ENCODE measurements at regions not wholly inside any gene's neighbourhood (a gene's known extent, or its start where the extent isn't known, plus 50 kb on each side); places are given as distances from the start of the nearest gene placed in this dataset.
A peak's percentile ranks its signal among the peaks of the same experiment; 100 is the strongest.

DNA sequence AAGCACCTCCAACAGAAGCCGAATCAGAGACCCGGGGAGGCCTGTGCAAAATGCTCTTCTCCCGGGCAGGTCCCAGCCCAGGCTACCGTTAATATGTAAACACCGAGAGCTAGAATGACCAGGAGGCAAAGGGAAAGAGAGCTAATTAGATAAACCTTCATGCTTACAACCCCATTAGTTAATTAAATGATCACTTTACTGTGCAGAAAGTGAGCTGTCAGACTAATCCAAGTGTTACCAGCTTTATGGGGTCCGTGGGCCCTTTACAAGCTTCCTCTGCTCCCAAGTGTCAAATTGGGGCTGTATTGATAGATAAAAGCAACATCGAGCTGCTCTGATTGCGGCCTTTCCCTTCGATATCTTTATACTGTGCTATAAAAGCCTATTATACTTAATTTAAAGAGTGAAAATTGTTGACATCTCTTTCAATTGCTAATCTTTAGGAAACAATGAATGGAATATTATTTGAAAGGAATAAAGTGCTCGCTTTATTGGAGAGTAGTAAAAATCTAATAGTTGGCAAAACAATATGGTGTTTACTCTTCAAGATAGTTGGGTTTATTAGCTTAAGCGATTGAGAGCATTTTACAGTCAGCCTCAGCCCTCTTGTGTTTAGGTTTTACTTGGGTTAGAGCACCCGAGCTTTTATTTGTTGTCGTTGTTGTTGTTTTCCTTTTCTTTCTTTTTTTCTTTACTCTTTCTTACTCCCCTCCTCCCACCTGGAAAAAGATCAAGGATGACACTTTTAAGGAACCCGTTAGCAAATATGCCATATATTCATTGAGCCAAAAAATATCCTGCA, 189.3 kb upstream of the GPR12 start:
- no peak for DNase-seq
- no peak for TF ChIP-seq GATA1 (IDR thresholded peaks at IDR 0.05; ENCODE audit: low read depth, low read length)
- TF ChIP-seq POLR2A (IDR thresholded peaks at IDR 0.05; ENCODE audit: low read length), result no peak

DNA sequence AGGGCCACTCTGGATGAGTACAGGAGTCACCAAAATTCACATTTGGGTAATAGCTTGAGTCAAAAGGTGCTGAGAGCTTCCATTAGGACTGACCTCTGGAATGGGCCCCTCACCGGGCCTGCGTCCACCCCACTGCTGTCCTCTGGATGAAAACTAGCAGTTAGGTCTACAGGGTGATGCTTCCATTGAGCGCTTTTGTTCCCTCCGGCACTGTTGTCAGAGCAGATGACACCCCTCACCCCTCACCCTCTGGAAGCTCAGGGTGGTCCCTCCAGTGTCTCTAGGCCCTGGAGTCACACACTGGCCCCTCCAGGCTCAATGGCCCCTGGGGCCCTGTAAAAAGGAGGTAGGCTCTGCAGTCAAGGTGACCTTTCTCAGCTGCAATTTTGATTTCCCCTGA, 187.8 kb upstream of the GPR12 start:
- DNase-seq, result no peak
- no peak for TF ChIP-seq GATA1 (IDR thresholded peaks at IDR 0.05; ENCODE audit: low read depth, low read length)
- no peak for TF ChIP-seq POLR2A (IDR thresholded peaks at IDR 0.05; ENCODE audit: low read length)

DNA sequence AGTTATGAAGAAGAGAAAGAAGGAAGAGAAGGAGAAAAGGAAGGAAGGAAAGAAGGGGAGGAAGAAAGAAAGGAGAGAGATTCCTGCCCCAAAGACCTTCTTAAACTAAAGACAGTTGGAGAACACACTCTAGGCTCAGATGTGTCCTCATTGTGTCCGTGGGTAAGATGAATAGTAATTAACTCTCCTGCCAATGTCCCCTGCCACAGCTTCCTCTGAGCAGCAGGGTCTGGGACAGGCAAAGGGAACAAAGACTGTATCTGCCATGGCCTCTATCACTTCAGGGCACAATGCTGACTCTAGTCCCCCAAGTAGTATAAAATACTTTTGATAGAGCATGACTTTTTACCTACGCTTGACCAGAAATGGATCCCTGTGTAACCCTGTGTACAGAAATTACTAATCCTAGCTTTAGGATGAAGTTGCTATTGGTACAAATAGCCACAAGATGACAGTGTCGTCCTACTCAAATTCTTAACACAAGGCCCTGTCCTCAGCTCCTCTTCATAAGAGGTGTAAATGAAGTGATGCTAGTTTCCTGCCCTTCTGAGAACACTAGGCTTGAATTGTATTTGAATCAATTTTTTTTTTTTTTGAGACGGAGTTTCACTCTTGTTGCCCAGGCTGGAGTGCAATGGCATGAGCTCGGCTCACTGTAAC, 186.2 kb upstream of the GPR12 start:
- TF ChIP-seq POLR2A (IDR thresholded peaks at IDR 0.05; ENCODE audit: low read length), result no peak
- TF ChIP-seq GATA1 (IDR thresholded peaks at IDR 0.05; ENCODE audit: low read depth, low read length), result no peak
- peak; percentile 75 to 84 for DNase-seq

DNA sequence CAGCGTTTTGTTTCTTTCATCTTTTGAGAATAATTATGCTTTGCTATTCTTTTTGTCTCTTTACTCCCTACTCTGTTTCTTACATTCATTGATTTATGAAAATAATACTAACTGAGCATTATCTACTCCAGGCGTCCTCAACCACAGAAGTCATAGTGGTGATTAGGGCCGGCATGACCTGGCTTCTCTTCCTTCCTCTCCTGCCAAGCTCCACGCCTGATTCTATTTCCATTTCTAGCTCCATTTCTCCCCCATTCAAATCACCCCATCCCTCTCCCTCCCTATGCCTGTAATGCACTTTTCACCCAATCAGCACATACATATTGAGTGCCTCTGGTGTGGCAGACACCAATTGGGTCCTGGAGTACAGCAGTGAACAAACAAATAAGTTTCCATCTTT, 183.2 kb upstream of the GPR12 start:
- no peak for TF ChIP-seq GATA1 (IDR thresholded peaks at IDR 0.05; ENCODE audit: low read depth, low read length)
- TF ChIP-seq POLR2A (IDR thresholded peaks at IDR 0.05; ENCODE audit: low read length), result no peak
- no peak for DNase-seq

DNA sequence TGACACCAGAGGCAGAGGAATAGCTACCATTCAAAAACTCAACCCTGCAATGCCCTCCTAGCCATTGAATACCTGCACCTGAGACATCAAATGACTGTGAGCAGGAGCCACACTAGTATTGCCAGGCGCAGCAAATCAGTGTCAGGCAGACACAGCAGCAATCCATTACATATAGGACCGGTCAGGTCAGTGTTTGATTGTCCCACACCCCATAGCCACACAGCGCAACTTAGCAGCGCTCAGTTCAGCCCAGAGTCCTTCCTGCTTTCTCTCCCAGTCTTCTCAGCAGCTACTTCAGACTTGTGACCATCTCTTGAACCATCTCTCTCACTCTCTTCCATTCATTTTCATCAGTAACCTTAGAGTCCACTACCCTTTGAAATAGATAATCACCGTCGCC, 181.6 kb upstream of the GPR12 start:
- no peak for TF ChIP-seq POLR2A (IDR thresholded peaks at IDR 0.05; ENCODE audit: low read length)
- no peak for TF ChIP-seq GATA1 (IDR thresholded peaks at IDR 0.05; ENCODE audit: low read depth, low read length)
- no peak for DNase-seq

DNA sequence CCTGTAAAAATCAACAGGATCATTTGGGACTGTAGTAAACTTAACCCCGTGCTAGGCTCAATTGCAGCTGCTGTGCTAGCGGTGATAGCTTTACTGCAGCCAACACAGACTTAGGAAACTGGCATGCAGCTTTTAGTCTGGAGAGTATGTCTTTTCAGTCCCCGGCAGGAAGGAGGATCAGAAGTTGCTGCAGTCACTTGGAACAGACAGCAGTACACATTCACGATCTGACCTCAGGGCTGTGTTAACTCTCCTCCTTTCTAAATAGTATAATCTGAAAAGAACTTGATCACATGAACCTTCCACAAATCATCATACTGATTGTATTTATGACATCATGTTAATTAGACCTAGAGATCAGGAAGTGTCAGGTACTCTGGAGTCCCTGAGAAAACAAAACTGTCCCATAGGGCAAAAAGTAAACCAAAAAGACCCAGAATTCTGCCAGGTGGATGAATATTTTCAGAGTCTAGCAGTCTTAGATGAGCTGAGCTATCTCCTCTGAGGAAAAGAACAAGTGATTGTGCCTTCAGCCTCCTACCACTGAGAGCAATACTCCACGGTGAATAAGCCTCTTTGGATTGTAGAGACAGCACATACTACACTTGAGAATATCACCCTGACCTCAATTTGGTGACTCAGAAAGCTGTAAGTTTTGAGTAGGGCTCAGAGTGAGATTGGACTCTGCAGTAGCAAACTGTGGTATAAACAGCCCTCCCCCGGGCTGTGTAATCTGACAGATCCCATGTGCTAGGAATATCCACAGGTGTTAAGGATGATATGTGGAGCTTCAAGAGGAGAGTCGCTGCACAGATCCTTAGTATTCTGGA, 181.0 kb upstream of the GPR12 start:
- no peak for TF ChIP-seq GATA1 (IDR thresholded peaks at IDR 0.05; ENCODE audit: low read depth, low read length)
- no peak for TF ChIP-seq POLR2A (IDR thresholded peaks at IDR 0.05; ENCODE audit: low read length)
- DNase-seq, result no peak

DNA sequence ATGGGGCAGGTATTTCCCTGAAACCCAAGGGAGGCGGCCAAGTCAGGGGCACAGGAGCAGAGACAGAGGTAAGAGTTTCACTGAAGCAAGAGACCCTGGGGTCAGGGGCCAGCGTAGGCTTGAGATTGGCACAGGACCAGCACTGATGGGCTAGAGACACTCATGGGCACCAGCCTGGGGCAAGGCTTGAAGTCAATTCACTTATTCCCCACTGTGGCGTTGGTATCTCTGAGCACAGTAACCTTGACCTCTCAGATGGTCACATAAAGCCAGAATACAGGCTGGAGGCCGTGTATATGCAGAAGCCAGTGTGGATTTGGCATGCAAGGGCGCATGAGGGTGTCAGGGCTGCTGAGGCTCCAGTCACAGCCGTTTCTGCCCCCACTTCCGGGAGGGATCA, 173.5 kb upstream of the GPR12 start:
- DNase-seq, result no peak
- no peak for TF ChIP-seq POLR2A (IDR thresholded peaks at IDR 0.05; ENCODE audit: low read length)
- no peak for TF ChIP-seq GATA1 (IDR thresholded peaks at IDR 0.05; ENCODE audit: low read depth, low read length)

DNA sequence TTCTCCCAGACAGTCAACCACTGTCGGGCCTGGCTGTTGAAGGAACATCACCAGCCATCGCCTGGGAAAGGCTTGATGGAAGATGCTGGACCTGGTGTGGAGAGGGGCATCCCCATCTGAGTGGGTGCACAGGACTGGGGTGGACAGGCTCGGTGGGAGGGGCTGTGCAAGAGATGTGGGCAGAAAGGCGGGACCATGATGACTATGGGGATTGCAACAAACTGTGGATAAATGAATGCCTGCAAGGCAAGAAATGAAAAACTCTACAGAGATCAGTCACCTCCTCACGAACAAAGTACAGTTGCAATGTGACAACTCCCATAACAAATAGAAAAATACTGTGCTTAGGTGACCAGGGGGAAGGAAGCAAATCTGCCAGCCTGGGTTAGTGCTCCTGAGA, 171.9 kb upstream of the GPR12 start:
- no peak for DNase-seq
- TF ChIP-seq GATA1 (IDR thresholded peaks at IDR 0.05; ENCODE audit: low read depth, low read length), result no peak
- no peak for TF ChIP-seq POLR2A (IDR thresholded peaks at IDR 0.05; ENCODE audit: low read length)

DNA sequence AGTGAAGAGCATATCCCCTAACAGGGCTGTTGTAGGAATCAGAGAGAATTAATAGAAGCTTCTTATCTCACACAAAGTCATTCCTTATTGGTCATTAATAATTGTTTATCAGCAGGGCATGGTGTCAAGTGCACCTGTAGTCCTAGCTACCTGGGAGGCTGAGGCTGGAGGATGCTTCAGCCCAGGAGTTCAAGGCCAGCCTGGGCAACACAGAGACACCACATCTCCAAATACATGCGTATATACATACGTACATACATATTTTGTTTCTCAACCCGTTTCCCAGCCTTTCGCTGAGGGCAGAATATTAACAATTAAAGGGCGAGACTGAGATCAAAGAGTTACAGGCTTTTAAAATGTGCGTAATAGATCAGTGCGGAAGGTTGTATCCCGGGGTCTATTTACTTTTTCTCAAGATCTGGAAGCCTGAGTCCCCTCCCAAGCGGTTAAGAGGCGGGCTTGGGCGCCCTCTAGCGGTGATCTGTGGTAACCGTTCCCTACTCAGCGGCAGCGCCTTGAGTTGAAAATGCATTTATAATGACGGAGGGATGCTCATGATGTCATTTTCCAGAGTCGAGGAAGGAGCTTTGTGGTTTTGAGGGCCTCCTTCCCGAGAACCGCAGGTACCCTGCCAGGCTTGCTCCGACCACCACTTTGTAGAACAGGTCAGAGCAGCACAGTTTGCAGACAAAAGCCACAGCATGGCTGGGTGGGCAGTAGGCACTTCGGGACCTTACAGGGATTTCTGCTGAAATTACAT, 169.6 kb upstream of the GPR12 start:
- peak; percentile 62 to 79 for DNase-seq
- TF ChIP-seq POLR2A (IDR thresholded peaks at IDR 0.05; ENCODE audit: low read length), result no peak
- no peak for TF ChIP-seq GATA1 (IDR thresholded peaks at IDR 0.05; ENCODE audit: low read depth, low read length)

DNA sequence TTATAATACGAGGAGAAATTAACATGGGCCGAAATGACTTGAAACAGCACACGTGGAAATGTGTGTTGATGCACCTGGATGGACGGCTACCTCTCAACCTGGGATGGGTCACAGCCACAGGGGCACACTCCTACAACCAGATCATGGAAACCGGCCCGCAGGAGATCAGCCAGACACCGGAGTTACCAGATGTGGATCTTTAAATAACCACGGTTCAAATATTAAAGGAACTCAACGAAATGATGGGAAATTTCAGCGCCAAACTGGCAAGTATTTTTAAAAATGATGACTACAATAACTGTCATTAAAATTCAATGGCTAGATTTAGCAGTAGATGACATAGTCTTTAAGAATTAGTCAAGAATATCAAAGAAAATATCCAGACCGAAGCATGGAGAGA, 166.9 kb upstream of the GPR12 start:
- TF ChIP-seq POLR2A (IDR thresholded peaks at IDR 0.05; ENCODE audit: low read length), result no peak
- TF ChIP-seq GATA1 (IDR thresholded peaks at IDR 0.05; ENCODE audit: low read depth, low read length), result no peak
- DNase-seq, result no peak

DNA sequence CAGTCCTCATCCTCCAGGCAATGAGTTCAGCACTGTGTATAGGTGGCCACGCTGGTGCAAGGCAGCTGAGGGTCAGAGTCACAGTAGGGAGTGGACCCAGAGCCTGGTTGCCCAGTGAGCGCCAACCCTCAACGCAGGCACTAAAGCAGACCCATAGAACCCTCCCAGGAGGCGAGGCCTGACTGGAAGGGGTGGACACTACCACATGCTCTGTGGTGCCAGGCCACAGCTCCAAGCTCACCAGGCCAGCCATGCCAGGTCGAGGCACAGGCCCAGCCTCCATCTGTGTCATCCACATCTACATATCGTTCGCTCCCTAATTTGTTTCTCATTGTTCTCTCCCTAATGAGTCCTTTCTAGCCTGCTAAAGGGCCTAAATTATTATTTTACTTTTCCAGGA, 165.8 kb upstream of the GPR12 start:
- no peak for DNase-seq

DNA sequence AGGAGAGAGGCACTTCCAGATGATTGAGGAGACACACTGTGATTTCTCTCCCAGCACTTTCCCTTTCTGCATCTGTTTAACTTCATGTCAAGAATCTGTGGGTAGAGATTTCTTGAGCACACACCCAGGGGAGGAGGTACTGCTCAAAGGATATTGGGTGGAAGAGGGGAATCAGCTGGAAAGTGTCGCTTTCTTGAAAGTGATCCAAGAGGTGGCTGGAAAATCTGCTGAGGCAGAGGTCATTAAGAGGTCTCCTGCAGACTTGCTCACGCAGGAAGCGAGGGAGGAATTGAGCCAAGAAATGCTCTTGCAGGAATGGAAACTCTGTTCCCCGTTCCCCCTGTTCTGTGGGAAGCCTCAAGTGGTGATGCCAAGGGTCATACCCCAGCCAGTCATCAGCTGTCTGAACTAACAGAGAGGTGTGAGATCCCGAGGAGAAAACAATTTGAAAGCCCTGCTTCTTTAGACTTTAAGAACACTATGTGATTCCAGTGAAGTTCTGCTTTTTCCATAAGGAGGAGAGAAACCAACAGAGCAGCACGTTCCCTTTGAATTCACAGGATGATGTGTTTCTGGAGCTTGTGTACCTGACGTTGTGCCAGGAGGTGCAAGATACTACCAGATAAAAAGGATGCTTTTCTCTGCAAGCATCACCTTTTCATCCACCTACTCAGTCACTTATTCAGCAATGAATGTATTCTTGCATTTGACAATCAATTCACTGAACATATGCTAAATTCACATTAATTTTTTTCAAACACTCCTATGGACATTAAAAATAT, 163.4 kb upstream of the GPR12 start:
- TF ChIP-seq GATA1 (IDR thresholded peaks at IDR 0.05; ENCODE audit: low read depth, low read length), result no peak
- TF ChIP-seq POLR2A (IDR thresholded peaks at IDR 0.05; ENCODE audit: low read length), result no peak
- no peak for DNase-seq

More for the DNA sequence above, 165.8 kb upstream of the GPR12 start:
- TF ChIP-seq GATA1 (IDR thresholded peaks at IDR 0.05; ENCODE audit: low read depth, low read length) (no peak), POLR2A (IDR thresholded peaks at IDR 0.05; ENCODE audit: low read length) (no peak)

DNA sequence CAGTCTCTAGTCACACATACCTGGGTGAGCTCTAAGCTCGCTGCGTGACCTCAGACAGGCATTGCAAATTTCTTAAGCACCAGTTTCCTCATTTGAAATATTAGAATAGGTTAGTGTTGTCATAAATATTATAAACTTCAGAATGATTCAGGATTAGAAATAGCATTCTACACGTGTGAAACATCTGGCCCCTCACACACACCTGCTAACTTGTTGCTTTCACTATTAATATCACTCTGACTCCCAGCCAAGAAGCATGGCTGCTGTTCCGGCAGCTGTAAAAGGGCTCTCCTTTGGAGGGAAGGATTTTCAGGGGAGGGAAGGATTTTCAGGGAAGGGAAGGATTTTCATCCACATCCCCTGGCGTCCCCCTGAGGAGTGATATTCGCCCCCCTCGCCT, 161.3 kb upstream of the GPR12 start:
- DNase-seq, result no peak

More for the DNA sequence above, 161.3 kb upstream of the GPR12 start:
- TF ChIP-seq GATA1 (IDR thresholded peaks at IDR 0.05; ENCODE audit: low read depth, low read length) (no peak), POLR2A (IDR thresholded peaks at IDR 0.05; ENCODE audit: low read length) (no peak)

Measured in erythroblast (primary cell).